ENCODE measurements at regions not wholly inside any gene's neighbourhood (a gene's known extent, or its start where the extent isn't known, plus 50 kb on each side); places are given as distances from the start of the nearest gene placed in this dataset.

DNA sequence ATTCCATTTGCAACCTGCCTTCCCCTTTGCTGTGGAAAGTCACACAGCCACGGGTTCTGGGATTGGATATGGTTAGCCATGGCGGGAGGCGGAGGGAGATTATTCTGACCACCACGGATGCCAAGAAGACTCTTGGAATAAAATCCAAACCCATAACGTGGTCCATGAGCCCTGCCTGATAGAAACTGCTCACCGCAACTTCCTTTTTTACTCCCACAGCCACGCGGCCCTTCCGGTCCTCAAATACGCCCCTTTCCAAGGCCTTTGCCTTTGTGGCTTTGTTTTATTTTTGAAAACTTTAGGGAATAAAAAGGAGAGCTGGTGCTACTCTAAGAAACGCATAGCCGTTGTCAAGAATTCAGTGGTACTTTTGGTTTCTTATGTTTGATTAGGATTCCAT lies 602.5 kb upstream of the CDH4 start:
- DNase-seq = no peak

DNA sequence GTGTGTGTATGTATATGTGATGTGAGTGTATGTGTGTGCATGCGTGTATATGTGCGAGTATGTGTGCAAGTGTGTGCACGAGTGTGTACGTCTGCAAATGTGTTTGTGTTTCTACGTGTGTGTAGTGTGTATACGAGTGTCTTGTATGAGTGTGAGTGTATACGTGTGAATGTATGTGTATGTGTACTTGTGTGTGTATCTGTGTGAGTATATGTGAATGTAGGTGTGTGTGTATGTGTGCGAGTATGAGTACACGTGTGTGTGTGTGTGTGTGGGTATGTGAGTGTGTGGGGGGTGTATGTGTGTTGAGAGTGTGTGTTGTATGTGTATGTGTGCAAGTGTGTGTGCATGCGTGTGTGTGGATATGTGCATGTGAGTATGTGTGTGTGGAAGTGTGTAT lies 602.0 kb upstream of the CDH4 start:
- no peak for DNase-seq

DNA sequence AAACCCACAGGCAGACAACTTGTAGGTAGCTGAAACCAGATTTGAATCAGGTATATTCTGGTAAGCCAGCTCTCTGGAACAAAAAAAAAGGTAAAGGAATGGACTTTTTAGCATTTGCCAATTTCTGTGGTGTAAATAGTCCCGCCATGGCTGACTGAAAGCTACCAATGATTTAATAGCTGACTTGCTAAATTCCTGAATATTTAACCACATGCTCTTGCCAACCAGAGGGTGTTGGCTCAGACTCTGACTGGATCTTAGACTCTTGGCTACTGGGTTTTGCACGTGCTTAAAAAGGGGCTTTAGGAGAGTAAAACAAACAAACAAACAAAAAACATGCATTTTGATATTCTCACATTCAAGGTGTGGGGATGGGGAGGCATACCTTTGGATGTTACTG lies 600.0 kb upstream of the CDH4 start:
- no peak for DNase-seq

- no peak for DNase-seq
These were observed 599.4 kb upstream of the CDH4 start for GRCh38 chr20:60652615-60653014.

DNA sequence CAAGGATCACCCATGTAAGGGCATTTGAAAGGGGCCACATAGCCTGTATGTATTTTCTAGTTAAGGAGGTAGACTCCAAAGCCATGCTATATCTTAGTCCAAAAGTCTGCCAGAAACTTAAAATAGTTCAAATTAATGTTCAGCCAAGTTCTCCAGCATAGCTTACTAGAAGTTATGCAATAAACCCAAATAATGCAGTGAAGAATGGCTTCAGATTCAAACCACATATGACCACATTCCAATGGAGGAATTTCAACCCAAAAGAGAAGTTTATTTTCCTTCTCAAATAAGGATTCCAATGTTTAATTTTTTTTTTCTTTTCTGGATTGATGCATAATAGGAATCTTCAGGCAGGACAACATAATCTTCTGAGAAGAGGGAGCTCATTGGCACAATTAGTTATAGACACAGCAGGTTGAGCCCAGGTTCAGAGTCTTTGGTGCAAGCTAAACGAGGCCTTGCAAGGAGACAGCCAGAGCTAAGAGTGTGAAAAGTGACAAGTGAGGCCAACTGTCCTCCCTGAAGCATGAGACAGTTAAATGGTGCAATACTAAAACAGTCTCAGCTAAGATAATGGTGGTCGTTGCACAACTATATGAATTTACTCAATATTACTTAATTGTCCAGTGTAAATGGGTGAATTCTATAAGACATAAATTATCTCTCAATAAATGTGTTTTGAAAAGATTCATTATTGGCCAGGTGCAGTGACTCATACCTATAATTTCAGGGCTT lies 598.8 kb upstream of the CDH4 start:
- DNase-seq = no peak

GRCh38 chr20:60658681-60659080 lies 593.4 kb upstream of the CDH4 start:
- DNase-seq = no peak

- DNase-seq = no peak
These were observed 592.8 kb upstream of the CDH4 start for GRCh38 chr20:60659240-60659639.

DNA sequence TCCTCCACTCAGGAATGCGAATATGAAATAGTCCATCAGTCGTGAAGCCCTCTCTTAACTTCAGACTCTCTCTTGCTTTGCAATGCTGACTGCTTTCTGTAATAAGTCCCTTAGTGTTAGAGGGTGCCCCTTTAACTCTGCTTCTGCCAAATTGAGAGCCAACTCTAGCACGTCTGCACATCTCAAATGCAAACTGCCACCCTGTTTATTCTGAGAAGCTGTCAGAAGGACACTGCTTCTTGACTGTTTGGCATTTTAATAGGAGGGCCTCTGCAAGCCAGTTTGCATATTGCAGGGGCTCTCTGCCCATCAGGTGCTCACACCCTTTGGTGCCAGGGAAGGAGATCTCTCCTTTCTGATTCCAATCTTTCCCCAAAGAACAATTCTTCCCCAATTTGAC lies 589.8 kb upstream of the CDH4 start:
- DNase-seq = no peak

GRCh38 chr20:60664106-60664505 lies 588.0 kb upstream of the CDH4 start:
- no peak for DNase-seq

- DNase-seq = no peak
These were observed 584.4 kb upstream of the CDH4 start for GRCh38 chr20:60667641-60668040.

- DNase-seq = no peak
These were observed 582.9 kb upstream of the CDH4 start for GRCh38 chr20:60669211-60669610.

DNA sequence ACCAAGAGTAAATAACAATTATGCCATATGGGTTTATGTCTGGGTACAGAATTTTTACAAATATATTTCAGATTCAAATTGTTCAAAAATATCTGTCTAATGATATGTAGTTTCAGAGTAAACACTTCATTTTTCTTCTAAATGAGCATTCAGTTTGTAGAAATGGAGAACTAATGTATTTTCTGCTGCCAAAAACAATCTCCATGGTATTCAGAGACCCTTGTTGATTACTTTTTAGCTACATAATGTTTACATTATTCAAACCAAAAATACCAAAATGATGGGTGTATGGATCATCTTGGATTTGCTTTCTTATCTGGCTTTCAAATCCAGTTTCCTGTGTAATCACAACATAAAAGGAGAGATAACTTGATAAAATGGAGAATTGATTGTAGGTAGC lies 576.0 kb upstream of the CDH4 start:
- DNase-seq = no peak

GRCh38 chr20:60677819-60678218 lies 574.2 kb upstream of the CDH4 start:
- no peak for DNase-seq

- DNase-seq = no peak
These were observed 571.5 kb upstream of the CDH4 start for GRCh38 chr20:60680554-60680953.

GRCh38 chr20:60687213-60687612 lies 564.8 kb upstream of the CDH4 start:
- DNase-seq = no peak

DNA sequence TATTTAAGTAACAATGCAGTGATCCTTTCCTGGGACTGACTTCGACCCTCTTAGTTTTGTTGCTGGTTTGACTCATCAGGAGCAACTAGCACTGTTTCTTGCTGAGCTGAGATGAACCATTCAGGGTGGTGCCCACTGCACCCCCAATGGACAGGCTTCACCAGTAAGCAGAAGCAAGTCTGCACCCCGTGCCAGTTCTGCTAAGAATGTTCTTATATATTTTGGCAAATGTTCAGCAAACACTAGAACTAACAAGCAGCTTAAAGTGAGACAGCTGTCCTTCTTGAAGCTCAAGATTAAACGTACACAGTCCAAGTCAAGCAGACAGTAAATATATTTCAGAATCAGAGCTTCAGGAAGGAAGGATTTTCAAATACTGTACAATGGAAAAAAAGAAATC lies 561.3 kb upstream of the CDH4 start:
- no peak for DNase-seq

DNA sequence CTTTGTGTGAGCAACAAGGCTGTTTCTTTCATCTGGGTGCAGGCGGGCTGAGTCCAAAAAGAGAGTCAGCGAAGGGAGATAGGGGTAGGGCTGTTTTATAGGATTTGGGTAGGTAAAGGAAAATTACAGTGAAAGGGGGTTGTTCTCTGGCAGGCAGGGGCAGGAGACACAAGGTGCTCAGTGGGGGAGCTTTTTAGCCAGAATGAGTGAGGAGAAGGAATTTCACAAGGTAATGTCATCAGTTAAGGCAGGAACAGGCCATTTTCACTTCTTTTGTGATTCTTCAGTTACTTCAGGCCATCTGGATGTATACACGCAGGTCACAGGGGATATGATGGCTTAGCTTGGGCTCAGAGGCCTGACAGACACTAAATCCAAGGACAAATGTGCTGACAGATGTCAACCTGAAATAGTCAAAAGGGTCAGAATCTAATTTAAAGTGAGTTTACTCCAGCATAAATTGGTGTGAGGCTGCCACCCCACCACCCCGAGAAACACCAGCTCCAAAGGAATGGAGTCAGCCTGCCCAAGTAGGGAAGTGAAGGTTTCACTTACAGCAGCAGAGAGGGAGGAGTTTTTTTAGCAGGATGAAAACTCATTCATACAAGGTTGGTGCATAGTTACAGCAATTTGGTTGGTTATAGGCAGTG lies 560.0 kb upstream of the CDH4 start:
- DNase-seq = no peak

DNA sequence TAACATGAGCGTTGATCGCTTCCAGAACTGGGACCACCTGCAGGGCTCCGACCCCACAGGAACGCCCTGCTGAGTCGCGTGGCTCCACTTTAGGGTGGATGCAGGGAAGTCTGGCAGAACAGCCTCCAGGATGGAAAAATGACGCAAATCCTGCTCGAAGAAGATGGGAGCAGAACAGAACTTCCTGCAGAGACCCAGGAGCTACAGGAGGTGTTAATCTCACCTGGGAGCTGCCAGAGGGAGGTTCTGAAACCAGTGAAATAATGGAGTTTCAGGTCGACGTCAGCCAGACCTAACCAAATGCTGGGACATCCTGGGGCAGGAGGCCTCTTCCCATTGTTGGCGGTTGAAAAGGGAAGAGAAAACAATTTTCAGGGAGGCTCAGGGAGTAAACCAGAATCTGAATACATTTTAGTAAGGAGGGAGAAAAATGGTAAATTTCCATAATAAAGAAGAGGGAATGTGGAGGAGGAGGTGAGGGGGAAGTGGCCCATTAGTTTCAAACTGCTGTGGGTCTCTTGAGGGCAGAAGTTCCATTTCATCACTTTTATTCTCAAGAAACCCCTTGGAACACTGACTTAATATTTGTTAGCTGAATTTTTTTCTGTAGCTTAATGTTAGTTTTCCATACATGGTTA lies 558.4 kb upstream of the CDH4 start:
- DNase-seq = no peak

GRCh38 chr20:60694763-60695162 lies 557.3 kb upstream of the CDH4 start:
- no peak for DNase-seq

DNA sequence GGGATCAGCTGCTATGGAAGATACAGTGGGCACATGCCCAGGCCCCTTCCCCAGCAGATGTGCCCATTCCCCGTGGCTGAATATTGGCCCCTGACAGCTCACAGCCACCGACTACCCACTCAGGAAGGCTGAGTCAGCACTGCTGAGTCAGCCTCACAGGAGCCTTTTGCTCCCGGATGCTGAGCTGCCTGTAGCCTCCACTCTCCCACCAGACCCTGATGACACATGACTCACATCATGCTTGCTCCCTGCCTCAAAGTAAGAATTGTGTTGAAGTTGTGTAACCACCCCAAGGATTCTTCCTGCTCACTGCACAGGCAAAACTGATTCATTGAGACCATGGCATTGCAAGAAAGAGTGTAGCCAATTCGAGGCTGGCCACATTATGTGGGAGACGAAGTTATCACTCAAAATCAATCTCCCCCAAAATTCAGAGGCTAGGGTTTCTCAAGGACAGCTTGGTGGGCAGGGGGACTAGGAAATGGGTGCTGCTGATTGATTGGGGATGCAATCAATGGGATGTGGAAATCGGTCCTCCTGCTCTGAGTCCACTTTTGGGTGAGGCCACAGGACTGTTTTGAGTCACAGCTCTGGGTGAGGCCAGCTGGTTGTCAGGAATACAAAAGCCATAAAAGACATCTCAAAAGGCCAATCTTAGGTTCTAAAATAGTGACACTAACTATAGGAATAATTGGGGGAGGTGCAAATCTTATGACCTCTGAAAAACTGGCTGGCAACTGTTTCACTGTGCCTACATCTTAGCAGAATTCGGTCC lies 556.6 kb upstream of the CDH4 start:
- no peak for DNase-seq

GRCh38 chr20:60697252-60697651 lies 554.8 kb upstream of the CDH4 start:
- no peak for DNase-seq

DNA sequence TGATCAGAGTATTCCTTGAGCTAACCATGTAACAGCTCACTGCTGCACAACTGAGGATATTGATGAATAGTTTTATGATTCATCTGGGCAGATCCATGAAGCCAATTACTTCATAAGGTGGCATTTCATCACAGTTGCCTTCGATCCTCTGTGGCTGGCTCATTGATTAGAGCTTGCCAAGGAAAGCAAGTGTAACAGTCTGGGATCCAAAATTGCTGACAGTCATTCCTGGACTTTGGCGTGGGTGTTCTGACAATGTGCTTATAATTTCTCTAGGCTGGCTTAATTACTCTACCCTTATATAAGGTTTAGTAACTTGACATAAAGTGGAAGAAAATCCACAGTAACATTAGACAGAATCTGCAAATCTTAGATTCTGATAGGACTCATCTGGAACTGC lies 551.3 kb upstream of the CDH4 start:
- DNase-seq = no peak

GRCh38 chr20:60704147-60704546 lies 547.9 kb upstream of the CDH4 start:
- no peak for DNase-seq

DNA sequence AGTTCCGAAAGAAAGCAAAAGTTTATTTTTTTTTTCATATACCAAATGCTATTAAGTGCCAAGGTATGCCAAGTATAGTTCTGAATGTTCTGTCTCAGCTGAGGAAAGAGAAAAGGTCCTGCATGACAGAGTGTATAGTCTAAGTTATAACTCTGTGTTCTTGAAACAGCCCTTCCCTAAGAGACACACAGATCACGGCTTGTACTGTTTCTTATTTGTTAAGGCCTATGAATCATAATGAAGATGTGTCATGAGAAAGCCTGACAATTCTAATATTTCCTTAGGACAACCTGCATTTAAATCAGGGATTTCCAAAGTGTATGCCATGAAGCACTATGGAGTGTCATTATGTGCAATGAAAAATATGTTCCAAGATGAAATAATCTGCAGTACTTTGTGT lies 538.7 kb upstream of the CDH4 start:
- no peak for DNase-seq

Measured in effector CD4-positive, alpha-beta T cell (primary cell).